NCI-H1417 (cell line): ENCODE measurements at regions not wholly inside any gene's neighbourhood (a gene's known extent, or its start where the extent isn't known, plus 50 kb on each side); places are given as distances from the start of the nearest gene placed in this dataset.

Experiments used
- DNase-seq, 3 experiments: peaks; one replicate each; lab custom pipeline; 2025; lab: John Stamatoyannopoulos, UW

GRCh38 chr4:84379917-84380641 is 119.0 kb downstream of the NKX6-1 start:
- DNase-seq, result no peak

GRCh38 chr4:84378983-84379382 is 120.1 kb downstream of the NKX6-1 start:
- DNase-seq, result peak in 1 of 3 experiments; percentile 53

GRCh38 chr4:84378356-84378755 is 120.7 kb downstream of the NKX6-1 start:
- DNase-seq, result no peak

- DNase-seq, result peak in 1 of 3 experiments; percentile 27
These were observed 132.2 kb downstream of the NKX6-1 start for GRCh38 chr4:84366907-84367306.

GRCh38 chr4:84366161-84366560 is 132.9 kb downstream of the NKX6-1 start:
- DNase-seq, result peak in 2 of 3 experiments; percentile 32 to 33

- DNase-seq, result no peak
These were observed 136.0 kb downstream of the NKX6-1 start for GRCh38 chr4:84362896-84363655.

GRCh38 chr4:84342161-84342560 is 156.9 kb downstream of the NKX6-1 start:
- no peak for DNase-seq

- no peak for DNase-seq
These were observed 157.5 kb downstream of the NKX6-1 start for GRCh38 chr4:84341559-84341958.

- no peak for DNase-seq
These were observed 160.7 kb downstream of the NKX6-1 start for GRCh38 chr4:84338367-84338766.

- peak in 2 of 3 experiments; percentile 39 to 47 for DNase-seq
These were observed 162.0 kb downstream of the NKX6-1 start for GRCh38 chr4:84336964-84337705.

GRCh38 chr4:84327526-84327925 is 171.6 kb downstream of the NKX6-1 start:
- DNase-seq, result no peak

- DNase-seq, result peak in 1 of 3 experiments; percentile 37
These were observed 173.5 kb downstream of the NKX6-1 start for GRCh38 chr4:84325625-84326024.

- peak in 2 of 3 experiments; percentile 73 to 89 for DNase-seq
These were observed 174.5 kb downstream of the NKX6-1 start for GRCh38 chr4:84324303-84325245.

GRCh38 chr4:84319124-84319523 is 180.0 kb downstream of the NKX6-1 start:
- no peak for DNase-seq

- peak in 1 of 3 experiments; percentile 35 for DNase-seq
These were observed 181.6 kb downstream of the NKX6-1 start for GRCh38 chr4:84317513-84317912.

GRCh38 chr4:84312426-84313012 is 186.6 kb downstream of the NKX6-1 start:
- no peak for DNase-seq

GRCh38 chr4:84309191-84309590 is 189.9 kb downstream of the NKX6-1 start:
- DNase-seq, result no peak

GRCh38 chr4:84298719-84299254 is 200.3 kb downstream of the NKX6-1 start:
- peak; percentile 16 to 79 (median 38) for DNase-seq

GRCh38 chr4:84298023-84298718 is 200.9 kb downstream of the NKX6-1 start:
- DNase-seq, result no peak

- no peak for DNase-seq
These were observed 207.1 kb downstream of the NKX6-1 start for GRCh38 chr4:84291969-84292368.
